GM18870 (cell line): ENCODE measurements at regions not wholly inside any gene's neighbourhood (a gene's known extent, or its start where the extent isn't known, plus 50 kb on each side); places are given as distances from the start of the nearest gene placed in this dataset.
"Not testable (repeated sequence)": the region's sequence is repeated elsewhere in the genome, so short reads cannot be mapped to it uniquely, and the experiment has no call there.

Experiments used
- ATAC-seq: cut with Tn5 transposase; IDR thresholded peaks from one replicate; pipeline ENCODE4 v1.9.1; 2021; ENCODE audit warnings: moderate library complexity; ENCODE audit not compliant: unreplicated experiment

DNA sequence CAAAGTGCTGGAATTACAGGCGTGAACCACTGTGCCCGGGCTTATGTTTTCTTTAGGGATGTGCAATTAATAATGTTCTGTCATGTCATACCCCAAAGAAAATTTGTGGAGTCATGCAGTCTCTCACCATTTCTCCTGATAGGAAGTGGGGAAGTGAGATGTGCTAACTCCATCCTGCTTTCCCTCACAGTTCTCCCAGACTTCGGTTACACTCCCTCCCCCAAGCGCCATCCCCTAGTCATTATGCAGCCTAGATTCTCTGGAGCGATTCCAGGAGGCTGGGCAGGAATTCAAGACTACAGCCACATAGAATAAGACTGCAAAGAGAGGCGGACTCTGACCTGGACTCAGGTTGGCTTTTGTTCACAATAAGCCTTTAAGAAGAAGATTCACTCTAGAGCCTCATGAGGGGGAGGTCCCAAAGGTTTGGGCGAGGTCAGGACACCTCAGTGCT lies 271.4 kb downstream of the ALDH8A1 start:
- no peak for ATAC-seq

- no peak for ATAC-seq
These were observed 273.3 kb downstream of the ALDH8A1 start for GRCh38 chr6:134676307-134677281.

- no peak for ATAC-seq
These were observed 274.5 kb downstream of the ALDH8A1 start for GRCh38 chr6:134675110-134676054.

GRCh38 chr6:134674562-134674961 lies 275.3 kb downstream of the ALDH8A1 start:
- no peak for ATAC-seq

GRCh38 chr6:134669485-134669884 lies 280.4 kb downstream of the ALDH8A1 start:
- ATAC-seq: no peak

DNA sequence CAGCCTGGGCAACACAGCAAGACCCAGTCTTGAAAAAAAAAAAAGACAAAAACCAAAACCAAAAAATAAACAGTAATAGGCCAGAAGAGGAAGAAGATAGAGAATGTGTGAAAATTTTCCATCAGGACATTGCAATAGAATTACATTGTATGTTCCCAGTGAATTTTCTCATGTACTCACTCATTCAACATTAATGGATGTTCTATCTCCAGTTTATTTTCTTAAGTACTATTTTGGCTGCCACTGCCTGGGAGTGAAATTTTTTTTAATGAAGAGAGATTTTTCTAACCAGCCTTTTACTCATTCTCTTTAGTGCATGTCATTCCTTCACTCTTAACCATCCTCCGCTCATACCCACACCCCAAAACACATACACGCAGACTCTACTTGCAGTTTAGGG lies 282.8 kb downstream of the ALDH8A1 start:
- ATAC-seq: no peak

GRCh38 chr6:134666125-134666524 lies 283.8 kb downstream of the ALDH8A1 start:
- ATAC-seq: no peak

DNA sequence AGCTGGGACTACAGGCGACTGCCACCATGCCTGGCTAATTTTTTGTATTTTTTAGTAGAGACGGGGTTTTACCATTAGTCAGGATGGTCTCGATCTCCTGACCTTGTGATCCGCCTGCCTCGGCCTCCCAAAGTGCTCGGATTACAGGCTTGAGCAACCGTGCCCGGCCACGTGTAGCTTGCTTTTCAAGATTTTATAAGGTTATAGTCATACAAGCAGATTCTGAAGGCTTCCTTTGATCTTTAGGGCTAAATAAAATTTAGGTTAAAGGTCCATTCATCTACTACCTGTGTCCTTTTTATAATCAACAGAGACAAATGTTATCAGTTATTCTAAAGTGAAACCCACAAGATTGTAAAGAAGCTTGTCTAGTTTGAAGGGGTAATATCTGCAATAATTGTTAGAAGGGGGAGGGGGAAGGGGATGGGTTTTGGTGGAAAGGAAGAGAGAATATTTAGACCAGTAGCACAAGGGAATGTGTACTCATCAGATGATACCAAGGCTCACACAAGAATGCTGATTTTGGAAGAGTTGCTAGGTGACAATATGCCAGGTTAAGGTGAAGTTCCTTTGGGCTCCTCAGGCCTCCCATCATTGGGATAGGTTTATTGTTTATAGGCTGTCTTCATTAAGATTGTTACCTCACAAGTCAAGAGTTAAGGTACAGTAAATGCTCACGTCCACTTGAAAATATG lies 284.7 kb downstream of the ALDH8A1 start:
- ATAC-seq: no peak

- no peak for ATAC-seq
These were observed 285.9 kb downstream of the ALDH8A1 start for GRCh38 chr6:134663800-134664535.

DNA sequence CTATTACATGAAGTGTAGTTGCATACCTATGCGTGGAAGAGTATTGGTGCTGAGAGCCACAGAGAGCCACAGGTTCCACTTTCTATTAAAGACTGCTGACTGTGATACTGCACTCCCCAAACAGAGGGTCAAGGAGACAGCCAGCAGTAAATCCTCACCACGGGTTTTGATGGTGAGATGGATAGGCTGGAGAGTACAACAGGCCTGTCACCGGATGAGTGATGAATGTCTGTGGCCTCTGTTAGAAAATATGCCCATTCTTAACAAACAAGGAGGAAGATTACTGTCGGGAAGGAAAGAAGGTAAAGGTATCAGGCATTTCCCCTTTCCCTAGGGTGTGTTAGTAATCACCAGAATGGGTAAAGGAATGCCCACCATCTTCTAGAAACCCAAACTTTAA lies 286.5 kb downstream of the ALDH8A1 start:
- no peak for ATAC-seq

DNA sequence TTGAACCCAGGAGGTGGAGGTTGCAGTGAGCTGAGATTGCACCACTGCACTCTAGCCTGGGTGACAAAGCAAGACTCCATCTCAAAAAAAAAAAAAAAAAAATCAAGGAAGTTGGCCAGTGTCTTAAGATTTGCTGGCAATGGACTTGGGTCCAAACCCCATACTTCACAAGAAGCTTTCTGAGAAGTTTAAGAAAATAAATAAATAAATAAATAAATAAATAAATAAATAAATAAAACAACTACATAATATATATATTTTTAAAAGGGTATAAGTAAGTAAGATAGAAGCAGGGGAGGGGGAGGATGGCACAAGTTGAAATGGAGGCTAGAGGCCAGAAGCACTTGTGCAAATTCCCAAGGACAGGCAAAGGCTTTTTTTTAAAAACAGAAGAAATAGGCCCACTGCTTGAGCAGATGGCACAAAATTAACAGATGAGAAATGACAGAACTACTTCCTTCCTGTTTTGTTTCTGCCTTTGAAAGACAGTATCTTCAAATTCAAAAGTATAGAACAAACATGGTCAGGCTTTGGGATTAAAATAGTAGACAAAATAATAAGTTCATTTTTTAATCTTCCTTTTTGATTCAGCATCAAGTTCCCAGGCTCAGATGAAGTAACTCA lies 287.7 kb downstream of the ALDH8A1 start:
- no peak for ATAC-seq

DNA sequence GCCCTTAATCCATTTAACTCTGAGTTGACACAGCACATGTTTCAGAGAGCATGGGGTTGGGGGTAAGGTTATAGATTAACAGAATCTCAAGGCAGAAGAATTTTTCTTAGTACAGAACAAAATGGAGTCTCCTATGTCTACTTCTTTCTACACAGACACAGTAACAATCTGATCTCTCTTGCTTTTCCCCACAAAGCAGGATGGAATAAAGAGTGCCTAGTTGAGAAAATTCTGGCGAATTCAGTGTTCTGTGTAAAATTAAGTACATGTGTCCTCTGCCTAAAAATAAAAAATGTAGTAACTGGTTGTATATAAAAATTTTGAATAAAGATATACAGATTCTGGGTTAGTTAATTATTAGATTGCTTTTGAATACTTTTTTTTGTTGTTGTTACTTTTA lies 290.0 kb downstream of the ALDH8A1 start:
- ATAC-seq: not testable (repeated sequence)

GRCh38 chr6:134658596-134658995 lies 291.3 kb downstream of the ALDH8A1 start:
- ATAC-seq: no peak

DNA sequence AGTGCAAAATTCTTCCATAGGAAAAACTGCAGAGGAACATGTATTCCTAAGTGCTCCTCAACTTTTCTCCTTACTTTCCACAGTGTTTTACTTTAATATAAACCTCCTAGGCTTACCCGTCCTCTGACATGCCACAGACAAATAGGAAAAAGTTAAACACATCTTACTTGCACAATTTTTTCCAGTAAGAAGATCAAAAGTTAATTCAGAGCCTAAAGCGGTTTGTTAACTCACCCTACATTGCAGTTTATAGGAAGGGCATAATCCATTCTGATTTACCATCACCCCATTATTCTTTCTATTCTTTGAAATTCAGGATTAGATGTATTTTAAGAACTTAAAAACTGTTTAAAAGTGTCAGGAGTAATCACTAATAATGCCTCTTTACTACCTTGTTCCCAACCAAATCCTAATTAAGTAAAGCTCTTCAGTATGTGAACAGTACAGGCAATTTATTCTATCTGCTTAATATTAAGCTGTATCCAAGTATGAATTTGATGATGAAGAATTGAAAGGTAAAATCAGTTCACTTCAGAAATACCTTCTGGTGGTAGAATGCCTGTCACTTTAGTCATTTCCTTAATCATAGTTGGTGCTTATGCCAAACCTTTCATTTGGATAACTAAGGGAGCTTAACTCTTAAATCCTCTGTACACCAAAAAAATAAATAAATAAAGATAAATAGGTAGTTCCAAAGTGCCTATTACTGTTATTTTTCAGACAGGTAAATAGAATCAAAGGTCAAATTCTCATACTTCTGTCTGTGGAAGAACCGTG lies 292.0 kb downstream of the ALDH8A1 start:
- ATAC-seq: no peak

GRCh38 chr6:134657343-134657742 lies 292.6 kb downstream of the ALDH8A1 start:
- no peak for ATAC-seq

DNA sequence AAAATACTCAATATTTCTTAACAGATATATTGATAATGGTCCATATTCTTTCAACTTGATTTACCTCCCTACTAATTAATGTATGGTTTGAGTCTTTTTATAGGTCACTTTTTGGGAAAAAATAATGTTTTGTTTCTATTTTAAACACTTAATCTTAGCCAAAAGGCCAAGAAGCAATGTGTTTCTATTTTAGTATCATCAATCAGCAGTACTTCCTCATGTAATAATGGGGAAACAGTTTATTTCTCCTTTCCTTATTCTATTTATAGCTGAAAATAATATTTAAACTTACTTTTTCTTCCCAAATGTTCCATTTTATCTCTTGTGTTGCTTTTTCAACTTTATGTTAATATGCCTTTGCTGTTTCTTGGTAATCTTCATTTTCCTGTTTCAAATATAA lies 295.1 kb downstream of the ALDH8A1 start:
- no peak for ATAC-seq

DNA sequence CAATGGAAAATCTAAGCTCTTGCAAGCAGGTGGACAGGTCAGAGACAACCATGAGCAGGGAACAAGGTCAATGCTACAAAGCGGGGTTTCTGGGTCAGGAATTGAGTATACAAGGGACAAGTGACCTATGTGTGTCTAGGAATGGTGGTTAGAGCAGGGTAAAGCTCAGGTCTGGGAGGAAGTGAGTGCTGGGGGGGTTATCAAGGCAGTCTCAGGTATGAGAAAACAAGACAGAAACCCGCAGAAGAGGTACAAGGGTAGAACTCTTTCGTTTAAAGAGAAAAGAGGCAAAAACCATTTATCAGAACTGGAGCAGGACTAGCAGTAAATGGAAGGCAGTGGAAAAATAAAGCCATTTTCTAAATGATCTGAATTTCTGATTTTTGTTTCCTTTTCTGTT lies 298.4 kb downstream of the ALDH8A1 start:
- ATAC-seq: no peak

- no peak for ATAC-seq
These were observed 302.0 kb downstream of the ALDH8A1 start for GRCh38 chr6:134647861-134648260.

DNA sequence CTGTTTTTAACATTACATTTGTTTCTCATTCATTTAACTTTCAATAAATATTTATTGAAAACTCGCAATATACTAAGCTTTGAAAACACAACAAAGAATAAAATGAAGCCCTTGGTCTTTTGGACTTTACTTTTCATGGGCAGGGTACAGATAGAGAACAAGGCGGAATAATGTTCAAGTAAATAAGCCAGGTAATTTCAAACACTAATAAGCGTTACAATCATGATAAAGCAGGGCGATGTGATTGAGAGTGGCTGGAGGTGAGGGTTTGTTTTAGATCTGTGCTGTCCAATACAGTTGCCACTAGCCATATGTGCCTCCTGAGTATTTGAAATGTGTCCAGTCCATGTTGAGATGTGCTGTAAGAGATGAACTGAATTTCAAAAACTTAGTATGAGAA lies 307.1 kb downstream of the ALDH8A1 start:
- no peak for ATAC-seq
